GM12875 (cell line): ENCODE measurements at regions not wholly inside any gene's neighbourhood (a gene's known extent, or its start where the extent isn't known, plus 50 kb on each side); places are given as distances from the start of the nearest gene placed in this dataset.

Experiments
- H3K4me3 ChIP-seq: one replicate; pipeline ENCODE4 v1.5.1; 2011; ENCODE audit warnings: low read depth, low read length, control low read depth
- TF ChIP-seq, protein P1 (sequence below): IDR thresholded peaks from 2 replicates; pipeline ENCODE4 v1.5.1; 2011; ENCODE audit warnings: low read depth, mild to moderate bottlenecking, control low read depth, inconsistent platforms, low read length, moderate library complexity, borderline replicate concordance; ENCODE audit not compliant: insufficient read depth

DNA sequence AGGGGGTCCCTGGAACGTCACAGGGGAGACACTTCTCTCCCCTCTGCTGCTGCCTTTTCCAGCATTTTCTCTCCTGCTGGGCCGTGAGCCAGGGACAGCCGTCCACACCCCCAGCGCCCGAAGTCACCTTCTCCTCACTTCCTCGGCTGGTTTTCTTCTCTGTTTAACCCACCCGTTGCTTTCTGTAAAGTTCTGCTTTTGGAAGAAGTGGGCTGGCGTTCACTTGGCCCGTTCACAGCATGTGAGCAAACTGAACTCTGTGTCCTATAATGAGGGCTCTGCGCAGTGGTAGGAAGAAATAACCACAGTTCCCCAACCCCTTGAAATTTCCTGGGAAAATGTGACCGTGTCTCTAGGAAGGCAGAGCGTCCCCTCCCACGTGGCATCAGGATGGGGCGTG, 187.0 kb upstream of the HDAC4 start:
- no peak overlapping the region for H3K4me3 ChIP-seq
- TF ChIP-seq, protein P1, sequence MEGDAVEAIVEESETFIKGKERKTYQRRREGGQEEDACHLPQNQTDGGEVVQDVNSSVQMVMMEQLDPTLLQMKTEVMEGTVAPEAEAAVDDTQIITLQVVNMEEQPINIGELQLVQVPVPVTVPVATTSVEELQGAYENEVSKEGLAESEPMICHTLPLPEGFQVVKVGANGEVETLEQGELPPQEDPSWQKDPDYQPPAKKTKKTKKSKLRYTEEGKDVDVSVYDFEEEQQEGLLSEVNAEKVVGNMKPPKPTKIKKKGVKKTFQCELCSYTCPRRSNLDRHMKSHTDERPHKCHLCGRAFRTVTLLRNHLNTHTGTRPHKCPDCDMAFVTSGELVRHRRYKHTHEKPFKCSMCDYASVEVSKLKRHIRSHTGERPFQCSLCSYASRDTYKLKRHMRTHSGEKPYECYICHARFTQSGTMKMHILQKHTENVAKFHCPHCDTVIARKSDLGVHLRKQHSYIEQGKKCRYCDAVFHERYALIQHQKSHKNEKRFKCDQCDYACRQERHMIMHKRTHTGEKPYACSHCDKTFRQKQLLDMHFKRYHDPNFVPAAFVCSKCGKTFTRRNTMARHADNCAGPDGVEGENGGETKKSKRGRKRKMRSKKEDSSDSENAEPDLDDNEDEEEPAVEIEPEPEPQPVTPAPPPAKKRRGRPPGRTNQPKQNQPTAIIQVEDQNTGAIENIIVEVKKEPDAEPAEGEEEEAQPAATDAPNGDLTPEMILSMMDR = no peak

DNA sequence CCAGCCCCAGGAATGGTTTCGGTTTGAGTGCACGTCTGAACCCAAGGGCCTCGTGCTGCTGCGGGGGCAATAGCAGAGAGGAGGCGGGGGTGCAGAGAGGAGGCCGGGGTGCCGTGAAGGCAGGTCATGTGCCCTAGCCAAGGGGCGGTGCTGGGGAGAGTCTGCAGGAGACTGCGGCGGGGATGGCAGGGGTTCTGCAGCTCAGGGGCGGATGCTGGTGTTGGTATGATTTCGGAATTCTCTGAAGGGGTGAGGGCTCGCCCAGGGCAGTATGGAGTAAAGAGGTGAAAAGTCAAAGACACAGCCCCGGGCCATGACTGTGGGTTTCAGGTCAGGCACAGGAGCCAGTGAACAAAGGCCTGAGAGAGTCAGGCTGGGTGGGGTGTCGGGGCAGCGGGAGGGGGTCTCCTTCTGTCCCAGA, 186.5 kb upstream of the HDAC4 start:
- TF ChIP-seq, protein P1 = no peak
- H3K4me3 ChIP-seq = no peak overlapping the region

DNA sequence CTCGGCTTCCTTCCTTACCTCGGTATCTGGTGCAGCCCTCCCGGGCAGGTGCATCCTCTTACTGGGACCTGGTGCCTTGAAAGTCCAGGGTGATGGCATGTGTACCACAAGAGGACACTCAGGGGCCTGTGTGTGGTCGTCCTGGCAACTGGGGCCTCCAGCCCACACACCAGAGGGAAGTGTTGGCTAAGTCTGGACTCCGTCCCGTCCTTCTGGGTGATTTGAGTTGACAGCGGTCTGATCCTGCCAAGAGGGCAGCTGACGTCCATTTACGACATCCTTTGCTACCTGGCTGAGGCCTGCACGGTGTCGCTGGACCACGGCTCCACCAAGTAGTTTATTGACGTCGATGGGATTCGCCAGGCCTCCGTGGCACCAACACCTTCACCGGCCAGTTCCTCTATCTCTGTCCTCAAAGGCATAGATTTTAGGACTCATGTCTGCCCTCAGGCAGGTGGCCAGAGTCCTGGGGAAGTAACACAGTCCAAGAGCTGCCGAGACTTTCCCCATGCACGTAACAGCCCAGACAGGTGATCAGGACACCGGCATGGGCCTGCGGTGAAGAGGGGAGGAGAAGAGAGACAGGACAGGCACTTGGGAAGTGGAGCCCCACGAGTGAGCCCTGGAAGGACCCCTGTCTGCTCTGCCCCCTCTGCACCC, 186.0 kb upstream of the HDAC4 start:
- H3K4me3 ChIP-seq = no peak overlapping the region
- TF ChIP-seq, protein P1 = no peak

DNA sequence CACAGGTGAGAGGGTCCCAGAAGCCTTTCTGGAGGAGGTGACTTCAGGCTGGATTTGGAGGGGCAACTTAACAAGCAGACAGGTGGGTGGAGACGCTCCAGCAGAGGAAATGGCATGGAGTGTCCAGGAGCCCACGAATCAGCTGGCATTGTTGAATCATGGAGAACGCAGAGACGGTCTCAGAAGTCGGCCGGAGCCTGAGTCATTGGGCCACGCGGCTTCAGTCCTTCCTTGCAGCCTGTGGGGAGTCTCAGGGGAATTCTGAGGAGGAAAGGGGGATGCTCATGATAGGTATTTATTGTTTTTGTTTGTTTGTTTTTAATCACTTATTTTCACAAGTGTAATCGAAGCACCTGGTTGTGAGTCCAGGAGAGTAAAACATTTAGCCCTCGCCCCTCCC, 184.6 kb upstream of the HDAC4 start:
- no peak overlapping the region for H3K4me3 ChIP-seq
- TF ChIP-seq, protein P1 = no peak

DNA sequence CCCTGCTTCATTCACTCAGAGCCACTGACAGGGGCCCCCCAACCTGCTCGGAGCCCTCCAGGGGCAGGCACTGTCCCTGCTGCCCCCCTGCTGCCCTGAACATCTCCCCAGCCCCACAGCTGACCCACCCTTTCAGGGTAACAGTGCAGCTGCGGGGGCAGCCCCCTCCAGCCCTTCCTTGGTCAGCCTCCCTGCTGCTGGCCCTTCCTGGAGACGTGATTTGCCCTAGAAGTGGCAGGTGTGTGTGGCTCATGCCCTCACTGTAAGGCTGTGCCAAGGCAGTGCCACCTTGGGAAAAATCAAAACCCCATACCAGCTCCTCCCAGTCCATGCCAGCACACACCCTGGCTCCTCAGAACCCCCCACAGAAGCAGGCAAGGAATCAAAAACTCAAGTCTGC, 184.2 kb upstream of the HDAC4 start:
- TF ChIP-seq, protein P1 = no peak
- H3K4me3 ChIP-seq = no peak overlapping the region

DNA sequence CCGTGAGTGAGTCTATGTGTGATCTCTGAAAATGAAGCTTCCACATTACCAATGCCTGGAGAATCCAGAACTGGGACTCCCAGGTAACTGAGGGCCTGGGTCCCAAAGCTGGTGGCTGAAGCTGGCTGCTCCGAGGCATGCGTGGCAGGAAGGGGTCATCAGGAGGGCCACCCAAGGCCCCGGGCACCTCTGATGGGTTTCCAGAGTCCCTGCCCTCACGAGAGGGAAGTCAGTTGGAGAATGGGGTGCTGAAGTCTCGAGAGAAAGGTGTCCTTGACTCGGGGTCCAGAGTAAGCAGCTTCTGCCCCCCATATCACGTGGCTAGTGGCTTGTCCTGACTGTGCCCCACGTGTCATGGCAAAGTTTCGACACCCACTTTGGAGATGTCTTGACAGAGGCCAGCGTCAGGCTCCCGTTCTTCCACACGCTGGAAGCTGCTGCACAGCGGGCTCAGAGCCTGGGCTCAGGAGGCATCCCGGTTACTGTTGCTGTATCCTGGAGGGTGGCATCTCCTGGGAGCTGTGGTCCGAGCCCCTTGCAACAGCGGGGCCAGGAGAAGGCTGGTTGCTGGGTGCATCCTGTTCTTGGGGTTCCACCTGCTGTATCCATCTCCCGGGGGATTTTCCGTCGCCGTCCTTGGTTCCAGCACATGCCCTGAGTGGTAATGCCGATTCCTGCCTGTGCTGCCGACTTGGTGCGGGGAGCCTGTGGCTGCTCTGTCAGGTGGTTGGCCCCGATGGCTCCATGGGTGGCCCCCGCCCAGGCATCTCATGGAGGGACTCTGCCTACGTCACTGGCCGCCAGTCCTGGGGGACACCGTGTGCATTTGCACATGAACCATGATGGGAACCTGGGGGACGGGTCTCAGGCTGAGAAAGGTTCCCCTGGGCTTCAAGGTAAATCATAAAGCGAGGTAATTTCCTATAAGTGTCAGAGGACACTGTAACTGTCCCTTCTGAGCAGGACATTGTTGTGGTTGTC, 183.3 kb upstream of the HDAC4 start:
- no peak overlapping the region for H3K4me3 ChIP-seq
- TF ChIP-seq, protein P1 = no peak

DNA sequence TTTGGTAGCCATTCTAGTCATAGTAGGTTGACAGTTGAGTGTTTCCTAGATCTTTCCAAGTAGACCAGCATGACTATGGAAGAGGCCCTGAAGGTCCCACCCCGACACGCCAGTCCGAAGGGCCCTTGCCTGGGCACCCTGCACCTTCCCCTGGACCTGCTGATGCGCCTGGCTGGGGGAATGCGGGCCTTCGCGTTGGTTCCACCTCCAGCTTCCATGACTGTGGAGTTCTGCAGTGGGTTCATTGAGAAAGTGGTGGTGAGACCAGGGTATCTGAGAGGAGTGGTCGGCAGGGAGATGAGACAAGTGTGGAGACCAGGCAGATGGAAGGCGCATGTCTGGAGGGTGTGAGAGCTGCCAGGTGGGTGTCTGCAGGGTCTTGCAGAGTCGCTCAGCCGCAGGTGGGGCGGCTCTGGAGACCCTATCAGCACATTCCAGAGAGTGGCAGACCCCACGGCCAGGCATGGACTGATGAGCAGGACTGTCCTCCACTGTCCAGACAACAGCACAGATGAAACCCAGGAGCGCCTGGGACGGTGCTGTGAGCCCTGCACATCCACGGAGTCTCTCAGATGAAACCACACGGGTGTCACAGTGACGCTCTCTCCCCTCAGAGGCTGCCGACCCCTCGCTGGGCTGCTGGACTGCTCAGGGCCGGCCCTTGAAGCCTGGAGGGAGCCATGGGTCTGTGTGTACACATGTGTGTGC, 182.5 kb upstream of the HDAC4 start:
- TF ChIP-seq, protein P1 = no peak
- no peak overlapping the region for H3K4me3 ChIP-seq
